ENCODE measurements at regions not wholly inside any gene's neighbourhood (a gene's known extent, or its start where the extent isn't known, plus 50 kb on each side); places are given as distances from the start of the nearest gene placed in this dataset.

GRCh38 chr1:234972411-234973191, 156.0 kb downstream of the TOMM20 start:
- DNase-seq: no peak

GRCh38 chr1:234971586-234972297, 156.9 kb downstream of the TOMM20 start:
- DNase-seq: no peak

DNA sequence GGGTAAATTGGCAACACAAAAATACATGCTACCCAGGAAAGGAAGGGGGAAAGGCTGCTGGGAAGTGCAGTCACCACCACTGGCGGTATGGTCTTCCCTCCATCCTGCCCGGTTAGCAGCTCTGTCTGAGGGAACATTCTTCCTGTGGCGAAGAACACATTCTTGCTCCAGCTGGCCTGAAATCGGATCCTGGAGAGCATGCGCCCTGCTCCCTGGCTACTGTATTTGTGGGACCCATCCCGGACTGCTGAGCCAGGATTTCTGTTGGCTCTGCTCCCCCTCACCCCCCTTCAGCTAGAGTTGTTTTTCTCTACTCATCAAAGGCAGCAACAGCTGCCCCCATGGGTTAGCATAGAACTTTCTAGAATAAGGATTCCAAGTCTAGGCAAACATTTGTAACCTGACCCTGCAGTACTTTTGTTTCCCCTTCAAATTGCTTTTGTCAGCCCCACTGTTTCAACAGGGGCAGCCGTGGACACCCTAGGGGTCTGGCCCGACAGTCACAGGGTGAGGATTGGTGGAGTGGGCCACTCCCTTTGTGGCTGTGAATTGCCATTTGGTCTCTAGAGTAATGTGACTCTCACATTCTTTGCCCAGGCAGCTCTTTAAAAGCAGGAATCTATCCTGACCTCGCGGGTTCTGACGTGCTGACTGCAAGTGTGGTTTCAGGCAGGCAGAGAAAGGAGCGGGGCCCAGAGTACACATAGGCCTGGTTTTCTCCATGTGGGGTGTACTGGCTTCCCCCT, 157.7 kb downstream of the TOMM20 start:
- DNase-seq: peak; percentile 88

DNA sequence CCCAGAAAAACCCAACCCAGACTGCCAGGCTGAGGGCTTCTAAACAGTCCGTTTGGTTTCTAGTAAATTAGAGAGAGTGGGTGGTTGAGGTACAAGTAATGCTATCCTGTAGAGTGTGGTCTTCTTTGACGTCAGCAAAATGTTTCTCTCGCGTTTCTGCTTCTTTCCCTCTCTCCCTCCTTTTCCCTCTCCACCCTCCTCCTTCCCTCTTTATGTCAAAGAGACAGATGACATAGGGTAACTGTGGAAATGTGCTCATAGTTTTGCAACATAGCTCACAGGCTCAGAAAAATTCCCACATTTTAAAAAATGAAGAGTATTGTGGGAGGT, 158.3 kb downstream of the TOMM20 start:
- DNase-seq: no peak

DNA sequence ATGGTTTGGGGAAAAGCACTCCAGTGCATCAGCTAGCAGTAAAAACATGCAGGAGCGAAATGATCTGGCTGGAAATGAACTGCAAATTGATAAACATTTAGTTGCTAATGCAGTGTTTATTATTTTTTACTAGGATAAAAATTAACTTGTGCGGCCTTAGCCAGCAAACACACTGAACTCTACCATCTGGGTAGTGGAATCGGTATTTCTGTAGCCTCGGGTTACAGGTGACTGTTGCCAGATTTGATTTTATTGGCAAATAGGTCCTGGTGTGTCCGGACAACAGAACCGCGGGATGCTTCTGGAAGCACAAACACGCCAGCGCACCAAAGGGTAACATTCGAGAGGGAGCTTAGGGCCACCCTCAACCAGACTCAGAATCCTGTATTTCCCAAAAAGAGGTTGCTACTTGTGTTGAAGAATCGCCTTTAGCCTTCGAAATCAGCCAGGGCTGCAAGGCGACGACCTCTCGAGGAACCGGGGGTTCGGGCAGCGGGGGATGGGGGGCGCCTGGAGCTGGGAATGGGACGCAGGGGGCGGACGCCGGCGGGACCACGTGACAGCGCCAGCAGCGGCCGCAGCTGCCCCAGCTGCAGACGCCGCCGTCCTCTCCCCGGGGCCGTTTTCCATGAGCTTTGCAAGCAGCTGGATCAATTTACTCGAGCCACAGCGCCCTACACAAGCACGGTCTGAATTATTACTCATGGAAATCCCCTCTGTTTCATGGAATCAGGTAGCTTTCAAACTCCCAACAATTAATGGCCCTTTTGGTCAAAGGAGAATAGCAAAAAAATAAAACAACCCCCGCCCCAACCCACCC, 158.8 kb downstream of the TOMM20 start:
- peak; percentile 89 for DNase-seq

GRCh38 chr1:234969011-234969441, 159.6 kb downstream of the TOMM20 start:
- DNase-seq: no peak

GRCh38 chr1:234968451-234968850, 160.2 kb downstream of the TOMM20 start:
- no peak for DNase-seq

GRCh38 chr1:234967121-234967520, 161.5 kb downstream of the TOMM20 start:
- no peak for DNase-seq

DNA sequence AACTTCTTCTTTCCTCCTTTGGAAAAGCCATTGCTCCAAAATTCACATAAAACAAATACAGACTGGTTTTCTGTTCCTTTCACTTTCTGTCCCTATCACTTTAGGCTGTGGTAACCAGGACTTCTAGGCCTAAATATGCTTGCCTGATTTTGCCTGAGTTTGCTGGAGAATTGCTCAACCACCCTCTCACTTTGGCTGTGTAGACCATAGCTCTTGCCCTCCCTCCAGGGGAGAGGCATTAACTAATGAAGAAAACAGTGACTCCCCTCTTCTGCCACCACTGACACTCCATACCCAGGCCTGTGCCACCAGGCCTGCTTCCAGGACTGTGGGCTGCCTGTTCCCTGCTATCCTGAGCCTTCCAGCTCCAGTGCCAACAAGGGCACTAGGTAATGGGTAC, 163.5 kb downstream of the TOMM20 start:
- DNase-seq: no peak

GRCh38 chr1:234963904-234964702, 164.5 kb downstream of the TOMM20 start:
- DNase-seq: no peak

DNA sequence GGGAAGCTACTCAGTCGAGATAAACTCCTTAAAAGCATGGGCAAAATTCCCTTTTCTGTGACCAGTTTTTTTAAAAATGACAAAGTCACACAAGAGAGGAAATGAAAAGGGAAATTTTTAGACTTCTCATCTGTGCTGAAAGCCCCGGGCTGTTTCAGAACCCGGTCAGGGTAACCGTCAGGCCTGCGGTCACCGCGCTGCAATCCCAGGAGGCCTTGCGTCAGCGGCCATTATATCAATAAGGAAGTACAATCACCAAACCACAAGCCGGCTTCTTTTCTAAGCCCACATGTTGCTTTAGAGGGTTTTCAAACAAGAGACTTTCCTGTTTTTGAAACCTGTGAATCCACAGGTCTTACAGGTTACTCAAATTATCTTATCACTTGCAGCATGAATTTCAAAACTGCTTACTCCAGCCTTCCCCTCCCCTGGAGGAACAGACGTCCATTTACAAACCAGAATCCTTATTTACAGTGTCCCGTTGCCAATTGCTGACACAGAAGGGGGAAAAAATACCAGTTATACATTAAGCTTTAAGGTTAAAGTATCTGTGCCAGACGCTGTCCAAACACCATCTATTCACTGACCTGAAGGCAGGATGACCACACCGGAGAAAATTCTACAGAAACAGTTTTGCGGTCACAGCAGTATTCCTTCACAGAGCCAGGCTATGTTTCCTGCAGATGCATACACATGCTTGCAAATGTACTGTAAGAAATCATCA, 165.3 kb downstream of the TOMM20 start:
- peak; percentile 63 for DNase-seq

DNA sequence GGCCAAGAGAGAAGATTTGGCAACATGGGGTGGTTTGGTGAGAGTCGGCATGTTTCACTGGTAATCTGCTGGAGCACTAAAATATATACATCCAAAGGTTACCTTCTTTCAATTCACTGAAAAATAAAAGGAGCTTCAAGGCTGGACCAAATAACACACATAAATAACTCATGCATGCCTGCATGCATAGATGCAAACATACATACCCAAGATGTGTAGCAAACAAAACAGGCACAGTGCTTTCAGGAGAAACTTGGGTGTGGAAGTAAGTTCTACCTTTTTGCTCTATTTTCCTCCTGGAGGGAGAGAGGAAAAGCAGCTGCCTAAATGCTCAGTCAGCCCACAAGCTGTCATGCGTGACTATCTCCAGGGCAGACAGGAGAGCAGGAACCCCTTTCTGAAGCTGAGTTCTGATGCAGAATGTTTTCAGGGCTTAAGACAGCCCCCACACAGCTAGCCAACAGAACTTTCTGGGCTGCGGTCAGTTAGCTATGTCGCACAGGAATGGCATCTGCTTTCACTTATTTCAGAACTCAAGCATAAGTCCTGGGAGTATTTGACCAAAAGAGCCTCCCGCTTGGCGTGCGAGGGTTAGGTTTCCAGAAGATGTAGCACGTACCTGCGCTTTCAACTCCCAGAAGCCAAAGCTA, 166.2 kb downstream of the TOMM20 start:
- peak; percentile 84 for DNase-seq

DNA sequence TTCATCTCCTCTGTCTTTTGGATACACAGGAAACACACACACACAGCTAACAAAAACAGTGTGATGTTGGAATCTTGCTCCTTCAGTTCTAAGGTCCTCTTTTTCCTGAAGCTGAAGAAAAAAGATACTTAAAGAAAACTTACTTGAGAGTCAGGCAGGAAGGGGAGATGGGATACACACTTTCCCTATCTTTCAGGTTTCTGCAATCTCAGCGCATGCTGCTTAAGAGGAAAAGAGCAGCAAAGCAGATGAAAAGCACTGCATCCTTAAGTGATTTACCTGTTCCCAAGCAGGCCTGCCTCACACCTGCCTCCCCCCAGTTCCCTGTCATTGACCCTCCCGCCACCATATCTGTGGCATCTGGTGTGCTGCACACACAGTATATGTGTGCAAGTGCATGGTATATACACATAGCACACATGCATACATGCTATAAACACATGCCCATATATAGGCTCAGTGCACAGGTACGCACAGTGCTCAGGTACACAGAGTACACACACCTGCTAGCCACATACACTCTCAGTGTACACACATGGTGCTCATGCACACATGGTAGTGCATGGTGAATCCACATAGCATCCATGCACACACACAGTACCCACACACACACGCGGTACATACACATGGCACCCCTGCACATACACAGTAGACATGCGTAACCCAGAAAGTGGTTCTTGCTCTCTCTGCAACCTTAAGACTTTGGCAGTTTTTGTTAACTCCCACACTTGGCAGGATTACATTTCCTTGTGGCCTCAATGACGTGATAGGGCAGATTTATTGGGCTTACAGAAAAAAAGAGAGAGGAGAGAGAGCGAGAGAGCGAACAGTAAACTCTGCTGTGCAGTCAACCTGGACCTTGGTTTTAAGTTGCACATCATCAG, 166.9 kb downstream of the TOMM20 start:
- peak; percentile 58 for DNase-seq

DNA sequence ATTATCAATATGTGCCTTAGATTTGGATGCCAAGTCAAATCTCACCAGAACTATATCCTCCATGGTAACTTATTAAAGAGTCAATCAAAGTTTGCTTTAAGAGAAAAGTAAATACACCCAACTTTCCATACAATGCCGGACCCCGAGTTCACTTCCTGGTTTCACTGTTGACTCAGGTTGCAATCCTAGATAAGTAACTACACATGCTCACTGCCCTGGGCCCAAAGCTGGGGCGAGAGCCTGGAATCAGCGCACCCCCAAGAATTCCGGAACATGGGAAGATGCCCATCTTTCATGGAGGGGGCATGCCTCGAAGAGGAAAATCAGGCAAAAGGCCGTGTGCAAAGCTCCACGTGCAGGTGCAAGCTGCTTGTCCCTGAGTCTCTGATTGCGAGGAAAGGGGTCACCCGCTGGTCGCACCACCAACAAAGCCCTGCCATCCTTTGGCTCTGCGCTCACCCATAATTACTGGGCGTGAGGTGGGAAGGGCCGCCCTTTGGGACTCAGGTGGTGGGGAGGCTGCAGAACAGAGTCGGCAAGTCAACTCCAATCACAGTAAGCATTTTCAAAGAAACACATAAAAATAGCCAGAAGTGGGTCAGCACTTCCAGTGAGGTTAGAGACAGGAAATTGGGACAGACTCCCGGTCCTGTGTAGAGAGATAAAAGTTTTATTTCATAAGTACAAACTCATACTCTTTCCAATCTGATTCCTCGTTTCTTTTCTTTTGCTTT, 167.7 kb downstream of the TOMM20 start:
- DNase-seq: peak; percentile 50

GRCh38 chr1:234958706-234959657, 169.7 kb downstream of the TOMM20 start:
- DNase-seq: peak; percentile 15

DNA sequence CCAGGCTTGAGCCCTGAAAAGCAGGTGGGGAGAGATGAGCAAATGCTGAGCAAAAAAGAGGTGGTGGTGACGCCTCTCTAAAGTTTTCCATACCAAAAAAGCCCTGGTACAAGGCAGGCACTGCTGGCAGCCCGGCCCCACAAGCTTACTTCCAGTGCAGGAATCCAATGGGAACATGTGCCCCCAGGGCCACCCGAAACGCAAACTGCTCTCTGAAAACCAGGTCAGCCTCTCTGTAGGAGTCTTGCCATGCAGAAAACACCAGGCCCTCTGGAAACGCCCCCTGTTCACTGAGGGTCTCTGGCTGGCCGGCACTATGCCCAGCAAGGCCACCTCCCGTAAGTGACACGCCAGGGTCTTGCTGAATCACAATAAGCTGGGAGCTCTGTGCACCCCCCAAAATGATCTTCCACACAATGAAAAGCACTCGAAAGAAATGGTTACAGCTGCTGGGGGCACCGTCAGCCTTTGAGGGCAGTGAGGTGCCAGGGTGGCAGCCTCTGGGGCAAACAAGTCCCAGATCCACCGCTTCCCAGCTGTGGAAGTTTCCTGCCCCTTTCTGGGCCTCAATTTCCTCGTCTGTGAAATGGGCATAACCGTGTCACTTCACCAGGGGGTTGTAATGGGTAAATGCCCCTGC, 170.5 kb downstream of the TOMM20 start:
- peak; percentile 62 for DNase-seq

All from eye (tissue), 1 donor.